ENCODE measurements at regions not wholly inside any gene's neighbourhood (a gene's known extent, or its start where the extent isn't known, plus 50 kb on each side); places are given as distances from the start of the nearest gene placed in this dataset.

DNA sequence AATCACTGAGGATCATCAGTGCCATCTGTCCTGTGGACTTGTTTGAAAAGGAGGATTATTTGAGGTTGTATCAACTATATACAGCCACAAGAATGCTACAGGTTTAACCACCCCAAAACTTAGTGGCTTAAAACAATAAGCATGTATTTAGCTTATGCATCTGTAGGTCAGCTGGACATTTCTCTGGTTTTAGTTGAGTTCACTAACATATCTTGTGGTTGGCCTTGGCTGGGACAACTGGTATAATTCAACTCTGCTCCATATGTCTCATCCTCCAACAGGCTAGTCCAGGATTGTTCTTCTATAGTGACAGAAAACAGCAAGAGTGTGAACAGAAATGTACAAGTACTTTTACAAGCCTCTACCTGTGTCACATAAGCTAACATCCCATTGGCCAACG is 49.9 kb upstream of the SOX6 start (continued):
- TF ChIP-seq TRIM24 (CRISPR knock-in tag; IDR thresholded peaks at IDR 0.05) (no peak), RORA (CRISPR knock-in tag; IDR thresholded peaks at IDR 0.05) (no peak), SAP130 (CRISPR knock-in tag; IDR thresholded peaks at IDR 0.05; ENCODE audit: low read depth) (no peak), ZSCAN22 (CRISPR knock-in tag; IDR thresholded peaks at IDR 0.05) (no peak), ZNF224 (CRISPR knock-in tag; IDR thresholded peaks at IDR 0.05) (no peak), ZNF276 (CRISPR knock-in tag; IDR thresholded peaks at IDR 0.05; ENCODE audit: low read depth) (no peak)
- TF ChIP-seq, protein P1, sequence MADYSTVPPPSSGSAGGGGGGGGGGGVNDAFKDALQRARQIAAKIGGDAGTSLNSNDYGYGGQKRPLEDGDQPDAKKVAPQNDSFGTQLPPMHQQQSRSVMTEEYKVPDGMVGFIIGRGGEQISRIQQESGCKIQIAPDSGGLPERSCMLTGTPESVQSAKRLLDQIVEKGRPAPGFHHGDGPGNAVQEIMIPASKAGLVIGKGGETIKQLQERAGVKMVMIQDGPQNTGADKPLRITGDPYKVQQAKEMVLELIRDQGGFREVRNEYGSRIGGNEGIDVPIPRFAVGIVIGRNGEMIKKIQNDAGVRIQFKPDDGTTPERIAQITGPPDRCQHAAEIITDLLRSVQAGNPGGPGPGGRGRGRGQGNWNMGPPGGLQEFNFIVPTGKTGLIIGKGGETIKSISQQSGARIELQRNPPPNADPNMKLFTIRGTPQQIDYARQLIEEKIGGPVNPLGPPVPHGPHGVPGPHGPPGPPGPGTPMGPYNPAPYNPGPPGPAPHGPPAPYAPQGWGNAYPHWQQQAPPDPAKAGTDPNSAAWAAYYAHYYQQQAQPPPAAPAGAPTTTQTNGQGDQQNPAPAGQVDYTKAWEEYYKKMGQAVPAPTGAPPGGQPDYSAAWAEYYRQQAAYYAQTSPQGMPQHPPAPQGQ (CRISPR knock-in tag; IDR thresholded peaks at IDR 0.05; ENCODE audit: borderline replicate concordance) = no peak
- TF ChIP-seq, protein P2, sequence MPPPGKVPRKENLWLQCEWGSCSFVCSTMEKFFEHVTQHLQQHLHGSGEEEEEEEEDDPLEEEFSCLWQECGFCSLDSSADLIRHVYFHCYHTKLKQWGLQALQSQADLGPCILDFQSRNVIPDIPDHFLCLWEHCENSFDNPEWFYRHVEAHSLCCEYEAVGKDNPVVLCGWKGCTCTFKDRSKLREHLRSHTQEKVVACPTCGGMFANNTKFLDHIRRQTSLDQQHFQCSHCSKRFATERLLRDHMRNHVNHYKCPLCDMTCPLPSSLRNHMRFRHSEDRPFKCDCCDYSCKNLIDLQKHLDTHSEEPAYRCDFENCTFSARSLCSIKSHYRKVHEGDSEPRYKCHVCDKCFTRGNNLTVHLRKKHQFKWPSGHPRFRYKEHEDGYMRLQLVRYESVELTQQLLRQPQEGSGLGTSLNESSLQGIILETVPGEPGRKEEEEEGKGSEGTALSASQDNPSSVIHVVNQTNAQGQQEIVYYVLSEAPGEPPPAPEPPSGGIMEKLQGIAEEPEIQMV (CRISPR knock-in tag; IDR thresholded peaks at IDR 0.05; ENCODE audit: low read depth) = no peak

Small RNA genes lying in the stretch of these regions (small RNA-seq; reads per million reads assigned to genes)
- 0 reads per million in 3 experiments for gene RN7SL188P (ENCODE audit: insufficient read depth in 2 of 3, insufficient read length in 3 of 3, low read depth in 2 of 3, low replicate concordance in 1 of 3)
